HepG2 (cell line): ENCODE measurements at regions not wholly inside any gene's neighbourhood (a gene's known extent, or its start where the extent isn't known, plus 50 kb on each side); places are given as distances from the start of the nearest gene placed in this dataset.

Experiments used
- ATF5 ChIP-seq: sonication (generic); formaldehyde crosslinking; IDR thresholded peaks from 2 replicates; pipeline ENCODE4 v1.4.0; 2020; ENCODE audit warnings: mild to moderate bottlenecking, low read depth, missing genetic modification reagents
- BHLHE40 ChIP-seq: IDR thresholded peaks from 2 replicates; pipeline ENCODE4 v1.6.1; 2011; ENCODE audit warnings: low read length, improper control_type of control experiment
- HMGXB3 ChIP-seq: sonication (generic); formaldehyde crosslinking; IDR thresholded peaks from 2 replicates; pipeline ENCODE4 v1.4.0; 2020; ENCODE audit warnings: missing genetic modification reagents, borderline replicate concordance
- IRF9 ChIP-seq: sonication (generic); formaldehyde crosslinking; IDR thresholded peaks from 2 replicates; pipeline ENCODE4 v1.8.0; 2022; ENCODE audit warnings: missing genetic modification reagents, mild to moderate bottlenecking, borderline replicate concordance
- JUN ChIP-seq: sonication (generic); formaldehyde crosslinking; IDR thresholded peaks from 2 replicates; pipeline ENCODE4 v1.4.0; 2020; ENCODE audit warnings: mild to moderate bottlenecking, missing genetic modification reagents
- MTA3 ChIP-seq: sonication (generic); formaldehyde crosslinking; IDR thresholded peaks from 2 replicates; pipeline ENCODE4 v1.4.0; 2020; ENCODE audit warnings: missing genetic modification reagents
- ONECUT2 ChIP-seq: sonication (generic); formaldehyde crosslinking; IDR thresholded peaks from 2 replicates; pipeline ENCODE4 v1.4.0; 2020; ENCODE audit warnings: missing genetic modification reagents
- RAD51 ChIP-seq: fragments of 450-650 bp; IDR thresholded peaks from 2 replicates; pipeline ENCODE4 v1.6.1; 2016; ENCODE audit warnings: borderline replicate concordance
- RFX1 ChIP-seq: fragments of 450-650 bp; IDR thresholded peaks from 2 replicates; pipeline ENCODE4 v1.6.1; 2017
- THAP8 ChIP-seq: sonication (generic); formaldehyde crosslinking; IDR thresholded peaks from 2 replicates; pipeline ENCODE4 v1.5.1; 2020; ENCODE audit warnings: missing genetic modification reagents, mild to moderate bottlenecking, borderline replicate concordance
- ZFP62 ChIP-seq: sonication (generic); formaldehyde crosslinking; IDR thresholded peaks from 2 replicates; pipeline ENCODE4 v1.4.0; 2020; ENCODE audit warnings: missing genetic modification reagents
- ZNF180 ChIP-seq: sonication (generic); formaldehyde crosslinking; IDR thresholded peaks from 2 replicates; pipeline ENCODE4 v1.4.0; 2020; ENCODE audit warnings: low read depth, missing genetic modification reagents, borderline replicate concordance
- ZNF513 ChIP-seq: sonication (generic); formaldehyde crosslinking; conservative IDR thresholded peaks from 2 replicates; pipeline ENCODE4 v1.5.0; 2020; ENCODE audit warnings: missing genetic modification reagents
- ZNF639 ChIP-seq: conservative IDR thresholded peaks from 2 replicates; pipeline ENCODE4 v1.6.1; 2018; ENCODE audit warnings: missing genetic modification reagents
- ZNF672 ChIP-seq: sonication (generic); formaldehyde crosslinking; IDR thresholded peaks from 2 replicates; pipeline ENCODE4 v1.8.1; 2022; ENCODE audit warnings: missing genetic modification reagents
- ZNF788 ChIP-seq: sonication (generic); formaldehyde crosslinking; IDR thresholded peaks from 2 replicates; pipeline ENCODE4 v1.5.0; 2020; ENCODE audit warnings: mild to moderate bottlenecking, missing genetic modification reagents, borderline replicate concordance

- TF ChIP-seq HMGXB3 (CRISPR knock-in tag) = peak; percentile 57; the same call in 1 of the 2 replicates
- TF ChIP-seq ATF5 (CRISPR knock-in tag) = no peak
- peak; percentile 97 for TF ChIP-seq THAP8 (CRISPR knock-in tag)
- peak; percentile 91; the same call in 1 of the 2 replicates for TF ChIP-seq ZNF180 (CRISPR knock-in tag)
- TF ChIP-seq ZNF639 (CRISPR knock-in tag) = peak; percentile 96
- 0 out of 2 replicates have a peak, but pooled peaks have one; percentile 21 for TF ChIP-seq MTA3
- peak; percentile 68; the same call in 1 of the 2 replicates for TF ChIP-seq JUN (CRISPR knock-in tag)
- peak; percentile 10; the same call in 1 of the 2 replicates for TF ChIP-seq BHLHE40
- TF ChIP-seq ZFP62 (CRISPR knock-in tag) = peak; percentile 71; the same call in 1 of the 2 replicates
- TF ChIP-seq ZNF672 (CRISPR knock-in tag) = 0 out of 2 replicates have a peak, but pooled peaks have one; percentile 35
- TF ChIP-seq ZNF513 (CRISPR knock-in tag) = peak; percentile 99
- no peak for TF ChIP-seq RAD51
- 0 out of 2 replicates have a peak, but pooled peaks have one; percentile 53 for TF ChIP-seq ONECUT2 (CRISPR knock-in tag)
- no peak for TF ChIP-seq RFX1
- TF ChIP-seq IRF9 (CRISPR knock-in tag) = peak; percentile 92
- peak; percentile 90; the same call in 1 of the 2 replicates for TF ChIP-seq ZNF788
Observed at GRCh38 chr16:21501869-21502667, 97.3 kb upstream of the METTL9 start (continued).
